Effector CD4-positive, alpha-beta T cell (primary cell): ENCODE measurements at regions not wholly inside any gene's neighbourhood (a gene's known extent, or its start where the extent isn't known, plus 50 kb on each side); places are given as distances from the start of the nearest gene placed in this dataset.

Source experiments
- DNase-seq: peaks from one replicate; pipeline ENCODE4 v3.0.0-alpha.2; 2020

- DNase-seq = no peak
These were observed 109.6 kb upstream of the SLC14A2 start for GRCh38 chr18:45505497-45506206.

DNA sequence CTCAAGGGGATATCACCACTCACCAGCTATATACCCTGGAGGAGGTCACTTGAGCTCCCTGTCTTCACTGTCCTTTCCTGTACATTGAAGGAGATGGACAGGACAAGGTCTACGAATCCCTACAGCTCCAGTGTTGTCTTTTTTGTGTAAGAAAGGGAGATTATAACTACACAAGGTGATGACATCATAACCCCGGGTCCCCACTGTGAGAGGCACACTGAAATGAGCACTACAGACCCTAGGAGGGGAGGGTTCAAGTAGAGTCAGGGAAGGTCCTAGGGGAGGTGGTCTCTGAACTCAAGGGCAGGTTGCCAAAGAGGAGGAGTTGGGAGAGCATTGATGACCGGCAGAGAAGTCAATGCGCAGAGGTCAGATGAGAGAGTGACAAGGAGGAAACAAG is 108.3 kb upstream of the SLC14A2 start:
- DNase-seq = no peak

DNA sequence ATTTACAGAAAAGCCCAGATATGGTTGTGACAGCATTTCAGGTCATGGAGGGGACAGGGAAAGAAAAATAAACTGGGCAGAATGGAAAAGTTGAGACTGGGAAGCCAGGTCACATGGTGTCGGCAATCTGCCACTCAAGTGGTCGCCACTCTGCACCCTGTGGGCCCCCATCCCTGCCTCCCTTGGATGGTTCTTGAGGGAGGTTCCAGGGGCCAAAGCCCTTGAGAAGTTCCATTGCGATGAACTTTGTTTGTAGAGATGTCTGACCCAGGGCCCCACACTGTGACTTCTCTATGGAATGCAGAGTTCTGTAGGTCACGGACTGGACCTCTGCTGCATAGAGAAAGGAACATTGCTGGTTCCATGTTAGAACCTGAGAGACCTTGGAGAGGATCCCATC is 105.7 kb upstream of the SLC14A2 start:
- DNase-seq = no peak

GRCh38 chr18:45510656-45511055 is 104.6 kb upstream of the SLC14A2 start:
- no peak for DNase-seq

- no peak for DNase-seq
These were observed 102.8 kb upstream of the SLC14A2 start for GRCh38 chr18:45512363-45512953.

- no peak for DNase-seq
These were observed 98.0 kb upstream of the SLC14A2 start for GRCh38 chr18:45517181-45517741.

- DNase-seq = no peak
These were observed 96.7 kb upstream of the SLC14A2 start for GRCh38 chr18:45518311-45519155.

GRCh38 chr18:45519411-45520280 is 95.6 kb upstream of the SLC14A2 start:
- DNase-seq = no peak

- DNase-seq = no peak
These were observed 94.1 kb upstream of the SLC14A2 start for GRCh38 chr18:45521136-45521535.

DNA sequence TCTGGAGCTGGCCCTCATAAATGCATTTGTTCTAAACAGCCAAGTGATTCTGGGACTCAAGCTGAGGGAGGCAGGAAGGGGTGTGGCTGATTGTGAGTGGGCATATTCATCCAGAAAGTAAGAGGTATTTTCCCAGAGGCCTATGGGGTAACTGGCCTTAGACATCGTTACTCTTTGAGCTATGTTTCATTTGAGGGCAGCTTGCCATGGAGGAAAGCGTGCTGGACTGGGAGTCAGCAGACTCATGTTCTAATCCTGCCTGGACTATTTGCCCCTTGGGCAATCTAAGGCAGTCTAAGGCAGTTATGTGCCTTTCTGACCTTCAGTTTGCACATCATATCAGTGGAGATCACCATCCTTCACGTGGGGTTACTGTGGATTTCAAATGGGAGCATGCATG is 93.5 kb upstream of the SLC14A2 start:
- no peak for DNase-seq

DNA sequence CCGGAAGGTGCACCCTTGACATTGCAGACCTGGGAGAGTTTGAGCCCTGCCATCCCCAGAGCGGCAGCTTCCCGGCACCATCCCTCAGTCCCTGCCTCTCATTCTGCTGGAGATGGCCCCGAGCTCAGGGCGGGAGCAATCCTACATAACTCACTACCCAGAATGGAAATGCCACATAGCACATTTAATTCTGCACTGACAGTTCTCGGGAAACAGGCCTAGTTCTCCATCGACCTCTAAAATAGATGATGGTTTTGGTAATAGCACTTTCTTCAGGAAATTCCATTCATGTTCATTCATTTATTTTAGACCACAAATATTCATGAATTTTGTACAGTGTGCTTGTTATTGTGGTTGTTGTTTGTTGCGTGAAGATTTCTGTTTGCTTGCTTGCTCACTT is 92.9 kb upstream of the SLC14A2 start:
- no peak for DNase-seq

DNA sequence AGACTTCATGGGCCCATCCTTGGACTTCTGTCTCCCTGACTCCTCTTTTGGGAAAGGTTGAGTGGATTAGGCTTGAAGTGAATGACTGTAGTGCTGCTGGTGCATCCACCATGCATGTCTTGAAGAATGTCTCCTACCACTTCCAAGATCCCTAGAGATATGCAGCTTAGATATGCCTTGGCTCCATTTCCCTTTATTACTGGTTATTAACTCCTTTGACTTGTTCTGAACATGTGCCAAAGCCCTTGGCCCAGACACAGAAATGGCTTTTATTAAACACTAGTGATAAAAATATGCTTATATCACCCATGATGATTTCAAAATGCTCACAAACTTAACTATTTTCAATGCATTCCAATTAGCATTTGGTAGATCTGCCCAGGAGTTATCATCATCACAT is 90.0 kb upstream of the SLC14A2 start:
- no peak for DNase-seq

- no peak for DNase-seq
These were observed 89.0 kb upstream of the SLC14A2 start for GRCh38 chr18:45526114-45526841.

GRCh38 chr18:45527891-45528290 is 87.4 kb upstream of the SLC14A2 start:
- no peak for DNase-seq

- DNase-seq = no peak
These were observed 86.5 kb upstream of the SLC14A2 start for GRCh38 chr18:45528712-45529336.

DNA sequence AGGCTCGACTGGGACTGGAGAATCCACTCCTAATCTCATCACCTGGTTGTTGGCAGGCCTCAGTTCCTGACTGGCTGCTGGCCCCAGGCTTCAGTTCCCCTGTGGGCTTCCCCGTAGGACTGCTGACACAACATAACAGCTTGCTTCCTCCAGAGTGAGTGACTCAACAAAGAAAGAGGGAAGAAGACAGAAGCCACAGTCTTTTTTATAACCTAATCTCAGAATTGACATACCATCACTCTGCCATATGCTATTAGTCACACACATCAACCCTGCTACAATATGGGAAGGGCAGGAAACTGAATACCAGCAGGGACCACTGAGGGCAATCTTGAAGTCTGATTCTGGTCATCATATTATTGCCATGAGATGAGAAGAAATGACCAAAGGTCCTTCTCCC is 76.8 kb upstream of the SLC14A2 start:
- DNase-seq = no peak

GRCh38 chr18:45539491-45539891 is 75.8 kb upstream of the SLC14A2 start:
- DNase-seq = no peak

- DNase-seq = no peak
These were observed 75.2 kb upstream of the SLC14A2 start for GRCh38 chr18:45540125-45540524.

DNA sequence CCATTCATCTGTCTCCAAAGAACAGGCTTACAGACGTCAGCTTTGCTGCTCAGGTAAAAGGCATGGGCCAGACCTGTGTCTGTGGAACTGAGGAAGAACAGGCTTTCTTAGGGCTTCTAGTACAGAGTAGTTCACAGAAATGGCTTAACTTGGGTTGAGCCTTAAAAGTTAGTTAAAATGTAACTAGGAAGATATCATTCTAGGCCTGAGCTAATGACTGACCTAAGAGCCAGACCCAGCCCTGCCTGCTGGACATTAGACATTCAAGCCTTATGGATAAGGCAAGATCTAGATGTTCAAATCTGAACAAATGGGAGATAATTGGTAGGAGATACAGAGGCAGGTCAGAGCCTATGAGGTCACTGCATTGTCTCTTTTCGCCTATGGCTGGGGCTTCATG is 73.9 kb upstream of the SLC14A2 start:
- no peak for DNase-seq

DNA sequence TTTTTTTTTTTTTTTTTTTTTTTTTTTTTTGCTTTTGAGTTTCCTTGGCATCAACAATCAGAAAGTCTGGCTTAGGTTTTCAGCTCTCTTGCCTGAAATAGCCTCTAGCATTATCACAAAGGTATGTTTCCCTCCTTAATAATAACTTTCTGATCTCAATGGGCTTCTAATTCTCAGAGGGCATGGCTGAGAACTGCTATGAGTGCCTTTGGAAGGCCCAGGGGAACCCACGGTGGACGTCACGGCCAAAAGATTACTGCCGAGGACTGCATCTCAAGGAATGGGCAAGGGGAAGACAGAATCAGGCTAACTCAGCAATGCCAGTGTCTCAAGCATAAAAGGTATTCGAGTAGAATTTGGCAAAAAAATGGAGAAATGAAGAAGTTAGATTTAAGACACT is 73.2 kb upstream of the SLC14A2 start:
- no peak for DNase-seq

DNA sequence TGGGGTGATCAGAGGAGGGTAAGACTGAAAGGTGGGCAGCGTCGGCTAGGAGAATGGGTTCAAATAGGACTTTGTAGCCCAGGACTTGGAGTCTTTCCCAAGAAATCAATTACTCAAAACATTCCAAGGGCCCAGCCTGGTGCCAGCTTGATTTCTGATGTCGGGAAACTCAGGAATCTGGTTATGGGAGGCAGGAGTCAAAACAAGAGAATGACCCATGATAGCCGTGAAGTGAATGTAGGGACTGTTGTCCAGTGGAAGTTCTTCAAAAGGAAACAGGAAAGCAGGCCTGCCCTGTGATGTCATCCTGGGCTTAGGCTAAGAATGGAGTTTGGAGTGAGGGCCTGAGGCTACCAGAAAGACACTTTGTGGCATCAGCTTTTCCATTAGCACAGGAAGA is 67.4 kb upstream of the SLC14A2 start:
- no peak for DNase-seq
